Endothelial cell of umbilical vein (primary cell): ENCODE measurements at regions not wholly inside any gene's neighbourhood (a gene's known extent, or its start where the extent isn't known, plus 50 kb on each side); places are given as distances from the start of the nearest gene placed in this dataset.

ENCODE experiments used
- CTCF ChIP-seq, 2 donors: IDR thresholded peaks; 1 replicate in 1 of 2; 2 replicates in 1 of 2; pipeline ENCODE4 v1.5.1; 2011; ENCODE audit warnings: low read length in 2 of 2, mild to moderate bottlenecking in 2 of 2, moderate library complexity in 2 of 2, control low read depth in 1 of 2, inconsistent platforms in 1 of 2, low read depth in 1 of 2; ENCODE audit not compliant: insufficient read depth in 1 of 2; ENCODE audit errors: extremely low read depth in 1 of 2
- EZH2 ChIP-seq: IDR thresholded peaks from 2 replicates; pipeline ENCODE4 v1.6.1; 2012; ENCODE audit warnings: borderline replicate concordance, low read depth, mild to moderate bottlenecking, moderate library complexity, low read length, inconsistent platforms; ENCODE audit not compliant: severe bottlenecking
- GATA2 ChIP-seq: IDR thresholded peaks from 2 replicates; pipeline ENCODE4 v1.7.0; 2011; ENCODE audit warnings: low read depth, mild to moderate bottlenecking, moderate library complexity, mixed read lengths, low read length; ENCODE audit not compliant: insufficient read length, insufficient read depth
- MYC ChIP-seq: IDR thresholded peaks from one replicate; pipeline ENCODE4 v1.6.1; 2011; ENCODE audit warnings: mild to moderate bottlenecking, low read depth, low read length
- POLR2A ChIP-seq: IDR thresholded peaks from 2 replicates; pipeline ENCODE4 v1.6.1; 2012; ENCODE audit warnings: low read depth, mild to moderate bottlenecking, control low read depth, low read length
- POLR2AphosphoS5 ChIP-seq: IDR thresholded peaks from 2 replicates; pipeline ENCODE4 v1.6.1; 2012; ENCODE audit warnings: low read depth, mild to moderate bottlenecking, control low read depth, low read length, moderate library complexity; ENCODE audit not compliant: insufficient read depth

DNA sequence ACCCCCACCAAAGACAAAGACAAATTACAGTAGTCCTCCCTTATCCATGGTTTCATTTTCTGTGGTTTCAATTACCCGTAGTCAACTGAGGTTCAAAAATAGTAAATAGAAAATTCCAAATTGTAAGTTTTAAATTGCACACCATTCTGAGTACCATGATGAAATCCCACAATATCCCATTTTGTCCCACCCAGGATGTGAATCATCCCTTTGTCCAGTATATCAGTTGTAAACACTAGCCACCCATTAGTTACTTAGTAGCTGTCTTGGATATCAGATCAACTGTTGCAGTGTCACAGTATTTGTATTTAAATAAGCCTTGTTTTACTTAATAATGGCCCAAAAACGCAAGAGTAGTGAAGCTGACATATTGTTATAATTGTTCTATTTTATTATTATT lies 364.0 kb upstream of the ARID1B start:
- TF ChIP-seq CTCF (IDR thresholded peaks at IDR 0.05; ENCODE audit: extremely low read depth in 1 of 2, insufficient read depth in 1 of 2, low read depth in 1 of 2, low read length in 2 of 2) (no peak), EZH2 (no peak), POLR2AphosphoS5 (no peak), MYC (no peak), GATA2 (no peak), POLR2A (no peak)
